T47D (cell line): ENCODE measurements at regions not wholly inside any gene's neighbourhood (a gene's known extent, or its start where the extent isn't known, plus 50 kb on each side); places are given as distances from the start of the nearest gene placed in this dataset.
"Not testable (repeated sequence)": the region's sequence is repeated elsewhere in the genome, so short reads cannot be mapped to it uniquely, and the experiment has no call there.

Experiments
- DNase-seq, 2 experiments: peaks; one replicate each; pipeline versions ENCODE4 v3.0.0 to v3.0.0-alpha.2; 2011 to 2012; ENCODE audit warnings: low read depth in 1 of 2, low spot score in 1 of 2
- JUND ChIP-seq: IDR thresholded peaks from 2 replicates; pipeline ENCODE4 v1.6.1; 2012; ENCODE audit warnings: low read depth
- in situ Hi-C: cut with HindIII; loops from 2 replicates; pipeline ENCODE4 v1.10.0; 2016; ENCODE audit warnings: low sequenced_read_pairs, low pct_unique_long_range_greater_than_20kb

GRCh38 chr2:195299600-195299999 lies 357.4 kb upstream of the SLC39A10 start:
- DNase-seq, result no peak
- TF ChIP-seq JUND, result no peak
- in situ Hi-C loops, result no loop called here

- DNase-seq, result no peak
- in situ Hi-C loops, result no loop called here
- TF ChIP-seq JUND, result no peak
These were observed 360.5 kb upstream of the SLC39A10 start for GRCh38 chr2:195296490-195296889.

- in situ Hi-C loops, result no loop called here
- no peak for TF ChIP-seq JUND
- no peak for DNase-seq
These were observed 367.9 kb upstream of the SLC39A10 start for GRCh38 chr2:195289081-195289480.

- TF ChIP-seq JUND, result no peak
These were observed 377.1 kb upstream of the SLC39A10 start for GRCh38 chr2:195279840-195280427.

GRCh38 chr2:195270466-195271039 lies 386.5 kb upstream of the SLC39A10 start:
- TF ChIP-seq JUND, result no peak
- DNase-seq, result no peak
- in situ Hi-C loops, result no loop called here

More at GRCh38 chr2:195279840-195280427, 377.1 kb upstream of the SLC39A10 start:
- in situ Hi-C loops, result no loop called here
- DNase-seq, result no peak

- no peak for TF ChIP-seq JUND
- in situ Hi-C loops, result no loop called here
- DNase-seq, result no peak
These were observed 387.8 kb upstream of the SLC39A10 start for GRCh38 chr2:195269220-195269619.

GRCh38 chr2:195257979-195258378 lies 399.0 kb upstream of the SLC39A10 start:
- in situ Hi-C loops, result no loop called here
- TF ChIP-seq JUND, result no peak

GRCh38 chr2:195252018-195252417 lies 405.0 kb upstream of the SLC39A10 start:
- DNase-seq, result peak in 1 of 2 experiments; percentile 50
- in situ Hi-C loops, result no loop called here
- no peak for TF ChIP-seq JUND

More at GRCh38 chr2:195257979-195258378, 399.0 kb upstream of the SLC39A10 start:
- DNase-seq, result no peak

- DNase-seq, result no peak
These were observed 405.8 kb upstream of the SLC39A10 start for GRCh38 chr2:195251214-195251613.

GRCh38 chr2:195238826-195239225 lies 418.2 kb upstream of the SLC39A10 start:
- in situ Hi-C loops, result no loop called here
- no peak for TF ChIP-seq JUND
- no peak for DNase-seq

More at GRCh38 chr2:195251214-195251613, 405.8 kb upstream of the SLC39A10 start:
- no peak for TF ChIP-seq JUND
- in situ Hi-C loops, result no loop called here

- TF ChIP-seq JUND, result no peak
- no peak for DNase-seq
- in situ Hi-C loops, result no loop called here
These were observed 418.6 kb upstream of the SLC39A10 start for GRCh38 chr2:195238379-195238778.

- peak in 1 of 2 experiments; percentile 33 for DNase-seq
- in situ Hi-C loops, result not testable (repeated sequence)
These were observed 428.5 kb upstream of the SLC39A10 start for GRCh38 chr2:195228547-195228946.

- TF ChIP-seq JUND, result no peak
- in situ Hi-C loops, result no loop called here
- no peak for DNase-seq
These were observed 443.0 kb upstream of the SLC39A10 start for GRCh38 chr2:195214072-195214471.

GRCh38 chr2:195212586-195212985 lies 444.4 kb upstream of the SLC39A10 start:
- no peak for TF ChIP-seq JUND
- in situ Hi-C loops, result no loop called here
- DNase-seq, result no peak
